ENCODE measurements at regions not wholly inside any gene's neighbourhood (a gene's known extent, or its start where the extent isn't known, plus 50 kb on each side); places are given as distances from the start of the nearest gene placed in this dataset.

GRCh38 chr19:28258829-28259228, 954.1 kb downstream of the UQCRFS1 start:
- TF ChIP-seq POLR2A (IDR thresholded peaks at IDR 0.05) (no peak), CTCF (IDR thresholded peaks at IDR 0.05) (no peak)
